ENCODE measurements at regions not wholly inside any gene's neighbourhood (a gene's known extent, or its start where the extent isn't known, plus 50 kb on each side); places are given as distances from the start of the nearest gene placed in this dataset.

GRCh38 chr2:207231106-207231865 is 65.5 kb upstream of the KLF7 start:
- TF ChIP-seq SP1 (IDR thresholded peaks at IDR 0.05; ENCODE audit: low read depth, low read length) (no peak), EZH2 (IDR thresholded peaks at IDR 0.05; ENCODE audit: borderline replicate concordance, control insufficient read depth, low read depth, low read length) (no peak), CTCF (IDR thresholded peaks at IDR 0.05 in 2 of 3, conservative IDR thresholded peaks at IDR 0.05 in 1 of 3; ENCODE audit: control insufficient read depth in 2 of 3, extremely low read depth in 1 of 3, insufficient read depth in 1 of 3, low read depth in 3 of 3, low read length in 3 of 3) (no peak), SKIL (IDR thresholded peaks at IDR 0.05; ENCODE audit: low read depth, poor library complexity, severe bottlenecking) (no peak), POLR2AphosphoS2 (IDR thresholded peaks at IDR 0.05; ENCODE audit: low read depth, low read length) (no peak)

Data from GM12878 (cell line).